NCI-H446 (cell line): ENCODE measurements at regions not wholly inside any gene's neighbourhood (a gene's known extent, or its start where the extent isn't known, plus 50 kb on each side); places are given as distances from the start of the nearest gene placed in this dataset.

Source experiments
- DNase-seq, 2 experiments: peaks; one replicate each; lab custom pipeline; 2025; lab: John Stamatoyannopoulos, UW

DNA sequence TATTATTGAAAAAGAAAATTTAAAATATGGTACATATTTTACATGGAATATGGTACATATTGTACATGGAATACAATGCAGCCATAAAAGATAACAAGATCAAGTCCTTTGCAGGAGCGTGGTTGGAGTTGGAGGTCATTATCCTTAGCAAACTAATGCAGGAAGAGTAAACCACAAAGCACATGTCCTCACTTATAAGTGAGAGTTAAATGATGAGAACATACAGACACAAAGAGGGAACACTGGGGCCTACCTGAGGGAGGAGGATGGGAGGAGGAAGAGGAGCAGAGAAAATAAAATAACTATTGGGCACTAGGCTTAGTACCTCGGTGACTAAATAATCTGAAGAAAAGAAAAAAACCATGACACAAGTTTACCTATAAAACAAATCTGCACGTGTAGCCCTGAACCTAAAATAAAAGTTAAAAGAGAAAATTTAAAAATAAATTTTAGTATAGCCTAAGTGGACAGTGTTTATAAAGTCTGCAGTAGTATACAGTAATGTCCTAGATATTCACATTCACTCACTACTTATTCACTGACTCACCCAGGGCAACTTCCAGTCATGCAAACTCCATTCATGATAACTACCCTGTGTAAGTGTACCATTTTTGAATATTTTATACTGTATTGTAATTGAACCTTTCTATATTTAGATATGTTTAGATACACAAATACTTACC lies 204.4 kb downstream of the FAM76B start:
- DNase-seq, result no peak

DNA sequence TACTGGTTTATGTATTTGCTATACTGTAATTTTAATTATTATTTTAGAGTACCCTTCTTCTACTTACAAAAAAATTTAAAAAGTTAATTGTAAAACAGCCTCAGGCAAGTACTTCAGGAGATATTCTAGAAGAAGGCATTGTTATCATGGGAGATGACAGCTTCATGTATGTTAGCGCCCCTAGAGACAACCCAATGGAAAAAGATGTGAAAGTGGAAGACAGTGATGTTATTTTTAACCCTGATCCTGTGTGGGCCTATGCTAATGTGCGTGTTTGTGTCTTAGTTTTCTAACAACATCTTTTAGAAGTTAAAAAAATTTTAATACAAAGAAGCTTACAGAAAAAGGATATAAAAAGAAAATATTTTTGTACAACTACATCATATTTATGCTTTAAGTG lies 205.0 kb downstream of the FAM76B start:
- DNase-seq, result no peak

DNA sequence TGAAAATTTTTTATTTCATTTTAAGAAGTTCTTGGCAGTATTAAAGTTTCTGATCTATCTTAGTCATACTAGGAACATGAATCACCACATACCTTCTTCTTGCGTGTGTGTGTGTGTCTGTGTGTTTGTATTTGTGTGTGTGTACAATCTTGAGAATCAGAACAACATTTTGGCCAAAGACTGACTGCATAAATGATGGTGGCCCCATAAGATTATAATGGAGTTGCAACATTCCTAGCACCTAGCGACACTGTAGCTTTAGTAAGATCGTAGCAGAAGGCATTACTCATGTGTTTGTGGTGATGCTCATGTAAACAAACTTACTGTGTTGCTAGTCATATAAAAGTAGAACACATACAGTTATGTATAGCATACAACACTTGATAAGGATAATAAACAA lies 205.4 kb downstream of the FAM76B start:
- no peak for DNase-seq

DNA sequence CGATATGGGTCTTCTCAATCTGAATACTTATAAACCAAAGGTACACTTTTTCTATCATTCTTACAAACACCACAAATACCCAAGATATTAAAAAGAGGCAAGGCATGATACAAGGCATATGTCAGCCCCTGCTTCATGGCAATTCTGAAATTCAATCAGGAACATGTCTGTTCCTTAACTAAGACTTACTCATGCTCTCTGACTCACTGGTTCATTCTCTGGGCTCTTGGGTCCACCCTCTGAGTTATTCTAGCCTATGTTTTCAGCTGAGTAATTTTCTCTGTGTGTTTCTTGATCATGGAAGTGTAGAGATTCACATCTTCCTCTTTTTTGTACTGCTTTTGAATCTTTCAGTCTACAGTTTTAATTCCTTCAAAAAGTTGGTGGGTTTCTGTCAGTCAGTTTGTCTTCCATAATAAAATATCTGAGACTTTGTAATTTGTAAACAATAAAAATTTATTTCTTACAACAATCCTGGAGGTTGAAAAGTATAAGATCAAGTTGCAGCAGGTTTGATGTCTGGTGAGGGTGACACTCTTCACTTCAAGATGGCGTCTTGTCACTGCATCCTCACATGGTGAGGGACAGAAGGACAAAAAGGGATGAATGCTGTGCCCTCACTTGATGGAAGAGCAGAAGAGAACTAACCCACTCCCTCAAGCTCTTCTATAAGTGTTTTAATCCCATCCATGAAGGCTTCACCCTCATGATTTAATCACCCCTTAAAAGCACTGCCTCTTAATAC lies 211.7 kb downstream of the FAM76B start:
- peak in 1 of 2 experiments; percentile 17 for DNase-seq

DNA sequence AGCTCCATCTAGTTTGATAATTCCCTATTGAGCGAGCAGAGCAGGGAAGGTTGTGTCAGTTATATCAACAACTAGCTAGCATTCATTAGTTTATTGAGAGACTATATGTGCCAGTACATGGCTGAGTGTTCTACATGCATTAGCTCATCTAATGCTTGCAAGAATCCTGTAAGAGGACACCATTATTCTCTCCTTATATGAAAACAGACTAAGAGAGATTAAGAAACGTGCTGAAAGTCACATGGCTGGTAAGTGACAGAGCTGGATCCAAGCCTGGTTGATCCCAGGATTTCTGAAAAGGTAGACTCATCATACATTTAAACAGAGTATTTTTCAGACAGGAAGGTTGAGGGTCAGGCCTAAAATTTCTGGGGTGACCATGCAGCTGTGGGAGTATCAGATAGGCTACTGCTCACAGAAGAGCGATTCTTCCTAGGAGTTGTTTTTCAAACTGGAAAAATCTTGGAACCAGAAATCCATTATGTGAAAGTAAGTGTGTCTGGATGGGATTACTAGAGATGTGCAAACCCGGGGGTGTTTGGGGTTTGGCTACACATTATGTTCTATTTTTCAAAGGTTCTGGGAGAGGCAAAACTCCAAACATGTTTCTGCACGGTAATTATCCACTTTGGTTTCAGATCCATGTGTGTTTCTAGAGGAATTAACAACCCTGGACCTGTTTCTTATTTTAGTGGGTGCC lies 213.3 kb downstream of the FAM76B start:
- DNase-seq, result no peak

DNA sequence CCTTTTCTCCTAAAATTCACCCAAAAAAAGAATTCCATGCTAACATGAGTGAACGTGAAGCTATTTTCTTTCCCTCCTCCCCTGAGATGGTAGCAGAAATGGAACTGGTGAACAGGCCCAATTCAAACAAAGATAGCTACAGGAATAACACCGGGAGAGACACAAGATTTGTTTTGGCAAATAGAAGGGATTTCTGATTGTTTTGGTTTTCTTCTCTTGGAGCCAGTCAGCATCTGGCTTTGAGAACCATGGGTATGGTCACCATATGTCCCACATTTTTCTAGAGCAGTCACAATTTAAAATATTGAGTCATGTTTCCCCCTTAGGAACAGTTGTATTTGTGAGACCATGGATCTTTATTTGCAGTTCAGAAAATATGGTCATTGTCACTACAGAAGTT lies 214.1 kb downstream of the FAM76B start:
- peak in 1 of 2 experiments; percentile 81 for DNase-seq

DNA sequence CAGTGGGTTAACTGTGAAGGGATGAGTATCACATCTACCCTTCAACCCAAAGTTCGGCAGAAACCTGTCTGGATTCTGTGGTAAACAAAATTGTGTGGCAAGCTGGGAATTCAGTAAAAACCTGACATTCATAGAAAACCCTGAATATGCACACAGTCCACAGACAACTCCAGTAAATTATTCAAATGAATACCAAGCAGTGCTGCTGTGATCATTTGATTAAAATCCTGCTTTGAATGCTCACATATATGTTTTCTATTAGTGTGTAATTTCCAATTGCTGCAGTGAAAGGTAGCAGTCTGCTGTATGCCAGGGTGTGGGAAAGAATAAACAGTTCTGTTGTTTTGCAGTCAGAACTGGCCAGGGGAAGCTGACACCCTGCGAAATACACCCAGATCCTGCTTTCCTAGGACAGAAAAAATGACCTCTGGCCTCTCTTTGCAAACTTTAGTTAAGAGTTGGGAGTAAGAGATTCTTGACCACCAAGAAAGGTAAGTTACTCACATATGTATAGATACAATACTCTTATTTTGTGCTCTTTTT lies 217.8 kb downstream of the FAM76B start:
- DNase-seq, result no peak

DNA sequence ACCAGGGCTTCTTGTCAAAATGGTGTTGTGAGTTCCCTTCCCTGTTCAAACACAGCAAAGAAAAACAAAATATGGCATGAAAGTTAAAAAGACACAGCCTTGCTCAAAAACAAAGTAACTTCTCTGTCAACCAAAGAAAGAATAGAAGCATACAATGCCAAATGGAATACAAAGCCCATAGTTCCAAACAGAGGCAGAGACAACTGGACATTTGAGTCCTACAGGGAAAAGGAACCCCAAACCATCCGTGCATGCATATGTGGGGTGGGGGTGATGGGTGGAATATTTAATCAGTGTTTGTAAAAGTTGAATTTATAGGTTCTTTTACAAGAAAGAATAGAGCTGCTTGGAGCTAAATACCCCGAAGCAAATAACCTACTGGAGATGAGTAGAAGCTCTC lies 218.7 kb downstream of the FAM76B start:
- no peak for DNase-seq

DNA sequence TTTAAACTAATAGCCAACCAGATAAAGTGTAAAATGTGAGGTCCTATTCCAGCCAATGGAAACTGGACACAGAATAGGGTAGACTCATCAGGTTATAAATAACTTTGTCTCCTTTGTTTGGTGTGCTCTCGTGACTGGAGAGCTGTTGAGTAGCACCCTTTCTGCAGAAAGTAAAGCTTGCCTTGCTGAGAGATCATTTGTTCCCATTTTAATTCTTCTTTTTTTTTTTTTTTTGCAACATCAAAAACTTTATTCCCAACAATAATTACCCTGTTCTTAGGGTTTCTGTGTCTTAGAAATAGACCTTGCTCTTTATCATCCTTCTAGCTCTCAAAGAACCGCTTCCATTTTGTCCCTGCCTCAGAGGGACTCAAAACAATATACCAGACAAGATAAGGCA lies 220.4 kb downstream of the FAM76B start:
- no peak for DNase-seq

DNA sequence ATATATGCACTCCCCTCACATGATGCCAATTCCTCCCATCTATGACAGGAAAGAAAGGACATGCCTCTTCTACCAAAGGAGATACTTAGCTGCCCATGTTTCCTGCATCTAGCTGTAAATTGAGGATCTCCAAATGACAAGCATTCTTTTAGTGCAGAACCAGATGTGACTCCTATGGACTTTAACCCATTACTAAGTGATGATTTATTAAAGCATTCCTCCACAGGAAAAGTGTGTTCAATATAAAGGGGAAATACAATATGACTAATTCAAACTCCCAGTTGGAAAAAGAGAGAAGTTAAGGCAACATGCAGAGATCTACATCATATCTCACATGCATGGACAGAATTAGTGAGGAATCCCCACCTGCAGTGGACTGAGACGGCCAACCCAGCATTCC lies 221.3 kb downstream of the FAM76B start:
- no peak for DNase-seq

DNA sequence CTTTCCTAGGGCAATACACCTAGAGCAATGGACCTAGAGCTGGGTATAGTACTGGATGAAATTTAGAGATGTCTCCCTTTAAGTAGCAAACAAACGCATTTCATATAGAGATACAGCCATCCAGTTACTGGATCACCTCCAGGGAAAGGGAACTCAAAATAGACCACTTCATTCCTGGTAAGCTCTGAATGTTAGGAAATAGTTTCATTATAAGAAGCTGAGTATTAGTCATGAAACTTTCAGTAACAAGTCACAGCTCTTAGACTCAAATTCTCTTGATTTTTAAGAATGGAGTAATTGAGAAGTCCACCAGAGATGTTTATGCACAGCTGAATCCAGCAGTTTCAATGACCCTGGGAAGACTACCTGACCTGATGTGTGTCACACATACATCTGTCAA lies 221.9 kb downstream of the FAM76B start:
- no peak for DNase-seq

DNA sequence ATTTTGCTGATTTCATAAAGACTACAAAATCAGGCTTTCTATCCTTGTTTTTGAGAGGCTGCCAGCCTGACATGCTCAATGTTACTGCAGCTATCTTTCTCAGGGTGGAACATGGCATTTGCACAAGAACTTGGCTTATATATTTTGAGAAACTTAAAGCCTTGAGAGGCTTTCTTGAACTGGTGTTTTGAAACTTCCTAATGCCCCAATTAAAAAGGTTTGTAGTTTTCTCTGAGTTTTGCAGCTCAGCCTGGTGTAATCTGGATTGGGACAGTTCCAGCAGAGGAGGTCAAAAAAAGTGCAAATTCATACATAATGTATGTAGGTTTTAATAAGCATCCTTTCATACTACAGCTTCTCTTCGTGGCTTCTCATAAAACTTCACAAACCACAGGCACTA lies 223.4 kb downstream of the FAM76B start:
- no peak for DNase-seq

DNA sequence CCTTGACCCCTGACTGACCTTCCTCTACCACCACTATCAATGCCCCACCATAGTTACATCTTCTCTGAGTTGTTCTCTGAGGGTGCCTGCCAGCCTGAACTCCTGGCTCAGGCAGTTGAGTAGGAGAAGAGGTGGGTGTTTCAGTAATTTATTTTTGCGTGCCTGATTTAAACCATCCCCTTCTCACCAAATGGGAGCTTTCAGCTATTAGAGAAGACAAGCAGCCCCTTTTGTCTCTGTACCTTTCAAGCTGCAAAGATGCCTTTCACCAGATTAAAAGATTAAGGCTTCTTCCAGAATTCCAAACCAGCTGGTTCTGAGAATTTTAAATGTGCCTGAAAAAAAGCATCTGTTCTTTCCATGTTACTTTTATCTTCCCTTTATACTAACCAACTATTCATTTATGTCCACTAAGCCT lies 223.8 kb downstream of the FAM76B start:
- DNase-seq, result peak in 1 of 2 experiments; percentile 34

DNA sequence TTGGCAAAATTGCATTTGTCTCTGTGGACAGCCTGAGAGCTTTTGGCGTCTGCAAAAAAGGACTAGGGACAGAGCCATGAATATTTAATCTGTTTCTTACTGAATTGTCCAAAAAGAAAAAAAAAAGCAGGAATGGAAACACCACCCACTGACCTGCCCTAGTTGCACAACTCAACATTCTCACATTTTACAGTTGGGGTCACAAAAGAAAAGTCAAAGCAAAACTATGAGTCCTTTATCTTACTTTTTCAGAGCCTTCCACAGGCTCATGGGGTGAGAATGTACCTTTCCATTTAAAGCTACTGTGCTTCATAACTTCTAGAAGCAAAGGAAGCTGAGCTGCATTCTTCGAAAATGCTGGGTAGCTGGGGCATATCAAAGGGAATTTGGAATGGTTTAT lies 225.7 kb downstream of the FAM76B start:
- no peak for DNase-seq

DNA sequence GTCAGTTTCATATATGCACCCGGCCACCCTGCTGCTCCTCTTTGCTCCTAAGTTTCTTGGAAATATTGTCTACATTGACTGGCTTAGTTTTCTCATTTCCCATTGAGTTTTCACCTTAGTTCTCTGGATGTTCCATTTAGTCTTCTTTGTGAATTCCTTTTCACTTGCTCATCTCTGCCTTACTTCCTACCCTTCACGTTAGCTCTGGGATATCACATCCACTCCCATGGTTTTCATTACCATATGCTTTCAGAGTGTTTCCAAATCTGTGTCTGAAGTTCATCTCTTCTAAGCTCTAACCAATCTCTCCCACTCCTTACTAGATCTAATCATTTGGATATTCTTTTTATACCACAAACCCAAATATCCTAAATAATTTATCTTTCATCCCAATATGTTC lies 226.4 kb downstream of the FAM76B start:
- DNase-seq, result no peak

DNA sequence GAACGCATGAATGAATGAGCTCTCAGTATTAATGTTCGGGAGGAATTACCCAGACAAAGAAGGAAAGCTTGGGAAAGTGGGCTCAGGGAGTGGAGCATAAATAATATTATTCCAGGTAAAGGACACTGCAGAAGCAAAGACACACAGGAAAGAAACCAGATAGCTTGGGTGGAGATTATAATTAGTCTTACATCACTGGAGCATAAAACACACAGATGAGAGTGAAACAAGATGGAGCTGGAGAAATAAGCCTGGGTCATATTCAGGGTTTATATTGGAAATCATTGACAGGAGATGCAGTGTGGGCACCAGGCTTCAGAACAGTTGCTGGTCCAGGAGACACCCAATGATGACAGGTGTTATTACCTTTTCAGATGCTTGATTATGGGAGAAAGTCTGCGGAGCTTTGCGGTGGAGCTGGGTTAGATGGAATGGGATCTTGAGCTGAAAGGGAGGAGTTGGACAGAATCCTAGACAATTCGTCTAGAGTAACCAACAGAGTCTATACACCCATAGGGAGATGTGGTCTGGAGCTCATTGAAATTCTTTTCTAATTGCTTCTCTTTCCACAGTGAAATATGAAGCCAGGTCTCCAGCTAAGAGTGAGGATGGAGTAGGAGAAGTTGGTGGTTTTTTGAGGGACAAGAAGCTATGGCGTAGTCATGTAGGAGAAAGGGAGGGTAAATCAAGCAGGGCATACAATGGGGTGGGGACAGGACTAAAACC lies 227.2 kb downstream of the FAM76B start:
- DNase-seq, result no peak

DNA sequence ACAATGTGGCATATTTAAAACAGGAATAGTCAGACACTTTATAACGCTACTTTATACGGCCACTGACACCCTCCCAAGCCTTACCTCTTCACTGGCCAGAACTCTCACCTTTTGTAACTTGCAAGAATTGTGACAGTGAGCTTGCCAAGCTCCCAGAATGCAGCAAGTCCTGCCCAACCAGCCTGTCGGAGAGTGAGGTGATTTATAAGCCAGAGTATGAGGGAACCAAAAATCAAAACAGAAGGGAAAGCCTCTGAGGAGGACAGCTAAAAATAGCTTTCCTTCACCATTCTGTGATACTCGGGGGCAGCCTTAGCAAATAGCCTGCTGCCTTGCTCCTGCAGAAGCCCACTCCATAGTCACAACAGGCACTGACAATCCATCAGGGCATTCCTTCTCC lies 229.7 kb downstream of the FAM76B start:
- no peak for DNase-seq

DNA sequence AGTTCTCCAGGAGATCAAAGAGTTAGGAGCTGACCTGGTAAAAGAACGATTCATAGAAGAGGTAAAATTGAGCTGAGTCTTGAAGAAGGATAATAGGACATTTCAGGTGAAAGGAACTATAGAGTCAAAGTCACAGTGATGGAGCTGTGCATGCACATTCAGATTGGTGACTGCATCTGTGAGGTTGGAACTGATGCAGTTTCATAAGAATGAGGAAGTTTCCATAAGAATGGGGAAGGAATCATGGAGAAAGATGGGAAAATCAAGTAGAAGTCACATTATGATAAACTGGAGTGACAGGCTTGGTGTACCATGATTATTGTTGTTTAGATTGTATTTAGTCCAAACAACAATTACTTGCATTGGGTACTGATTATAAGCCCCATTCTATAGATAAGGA lies 232.2 kb downstream of the FAM76B start:
- DNase-seq, result no peak

DNA sequence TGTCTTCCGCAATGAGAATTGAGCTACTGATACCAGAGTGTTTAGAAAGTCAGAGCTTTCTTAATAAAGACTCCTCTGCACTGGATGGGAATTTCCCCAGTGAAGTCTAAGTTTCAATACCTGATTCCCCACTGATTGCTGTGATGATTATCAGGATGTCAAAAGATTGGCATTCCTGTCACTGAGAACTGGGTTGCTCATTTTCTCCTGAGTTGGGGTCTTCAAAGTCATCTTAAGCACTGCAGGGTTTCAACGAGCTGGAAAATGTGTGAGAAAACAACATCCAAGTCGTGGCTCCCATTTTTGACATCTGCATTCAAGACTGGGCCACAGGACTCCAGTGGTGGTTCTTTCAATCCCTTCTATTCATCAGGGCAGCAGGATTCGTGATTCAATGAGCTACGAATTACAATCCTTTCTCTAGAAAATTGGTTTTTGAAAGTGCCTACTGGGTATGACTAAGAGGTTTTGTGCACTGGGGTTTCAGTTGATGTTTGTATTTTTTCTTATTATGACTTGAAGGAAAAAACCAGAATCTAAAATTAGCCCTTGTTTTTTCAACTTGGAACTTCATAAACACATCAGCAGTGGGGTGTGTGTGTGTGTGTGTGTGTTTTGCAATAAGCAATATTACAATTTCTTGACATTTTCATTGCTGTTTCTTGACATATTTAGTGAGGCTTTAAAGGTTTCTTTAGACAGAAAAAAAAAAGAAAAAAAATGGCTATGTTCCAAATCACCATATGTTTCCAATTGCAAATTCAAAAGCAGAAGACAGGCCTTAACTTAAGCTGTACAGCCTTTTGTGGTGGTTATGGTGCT lies 233.0 kb downstream of the FAM76B start:
- DNase-seq, result peak in 1 of 2 experiments; percentile 69

DNA sequence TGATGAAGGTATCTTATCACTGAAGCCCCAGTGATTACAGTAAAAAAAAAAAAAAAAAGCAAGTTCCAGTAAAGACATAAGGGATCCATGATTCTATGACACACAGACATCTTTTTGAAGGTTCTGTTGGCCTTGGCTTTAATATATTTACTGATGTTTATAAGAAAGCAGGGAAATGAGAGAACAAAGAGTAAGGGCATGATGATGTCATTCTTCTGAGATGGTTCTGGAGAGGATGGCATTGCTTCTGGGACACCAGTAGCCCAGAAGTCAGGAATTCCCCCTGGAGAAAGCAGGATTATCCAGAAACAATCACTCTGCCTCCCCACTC lies 233.6 kb downstream of the FAM76B start:
- no peak for DNase-seq

DNA sequence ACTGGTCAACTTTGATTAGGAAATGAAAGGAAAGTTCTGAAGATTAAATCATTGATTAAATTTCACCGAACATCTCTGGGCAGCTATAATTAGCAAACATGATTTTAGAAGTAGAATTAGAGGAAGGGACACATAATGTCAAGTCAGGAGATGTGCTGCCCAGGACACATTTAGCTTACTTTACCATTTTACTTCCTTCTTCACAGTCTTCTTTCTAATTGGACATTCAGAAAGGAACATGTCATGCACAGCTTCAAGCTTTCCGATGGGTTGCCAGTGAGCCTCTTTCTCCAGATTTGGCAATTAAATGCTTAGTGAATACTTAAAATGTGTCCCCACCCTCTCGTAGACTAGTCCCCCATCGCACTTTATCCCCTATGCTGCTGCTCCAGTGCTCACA lies 234.7 kb downstream of the FAM76B start:
- no peak for DNase-seq
